Kidney epithelial cell (primary cell): ENCODE measurements at regions not wholly inside any gene's neighbourhood (a gene's known extent, or its start where the extent isn't known, plus 50 kb on each side); places are given as distances from the start of the nearest gene placed in this dataset.

Experiments
- DNase-seq: peaks from one replicate; pipeline ENCODE4 v3.0.0-alpha.2; 2010; ENCODE audit warnings: low read depth
- H3K27me3 ChIP-seq: 2 replicates; pipeline ENCODE4 v1.6.0; 2011; ENCODE audit warnings: low read length; ENCODE audit not compliant: control insufficient read depth, insufficient read depth
- H3K36me3 ChIP-seq: 2 replicates; pipeline ENCODE4 v1.5.1; 2011; ENCODE audit warnings: low read length; ENCODE audit not compliant: control insufficient read depth, insufficient read depth
- H3K4me3 ChIP-seq: 2 replicates; pipeline ENCODE4 v1.5.1; 2011; ENCODE audit warnings: low read depth, mild to moderate bottlenecking, control low read depth, low read length
- TF ChIP-seq, protein P1 (sequence below): IDR thresholded peaks from 2 replicates; pipeline ENCODE4 v1.5.1; 2011; ENCODE audit warnings: mild to moderate bottlenecking, moderate library complexity, low read length, control low read depth, inconsistent platforms; ENCODE audit not compliant: insufficient read depth, poor library complexity, severe bottlenecking

DNA sequence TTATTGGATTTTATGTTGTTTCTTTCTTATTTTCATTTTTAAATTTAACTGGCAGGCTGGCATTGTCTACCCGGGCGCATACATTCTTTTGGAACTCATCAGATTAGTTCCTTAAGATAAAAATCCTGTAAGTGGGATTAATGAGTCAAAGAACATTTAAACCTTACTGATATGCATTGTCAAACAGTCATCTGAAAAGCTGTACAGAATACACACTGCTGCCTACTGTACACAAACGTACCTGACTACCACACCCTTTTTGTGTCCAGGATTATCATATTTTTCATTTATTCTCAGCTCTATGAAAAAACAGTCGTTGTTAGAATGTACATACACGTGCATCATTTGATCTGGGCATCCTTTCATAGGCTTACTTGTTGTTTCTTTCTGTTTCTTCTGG is 358.3 kb downstream of the EFNB2 start:
- no peak overlapping the region for H3K4me3 ChIP-seq
- DNase-seq, result no peak
- TF ChIP-seq, protein P1, sequence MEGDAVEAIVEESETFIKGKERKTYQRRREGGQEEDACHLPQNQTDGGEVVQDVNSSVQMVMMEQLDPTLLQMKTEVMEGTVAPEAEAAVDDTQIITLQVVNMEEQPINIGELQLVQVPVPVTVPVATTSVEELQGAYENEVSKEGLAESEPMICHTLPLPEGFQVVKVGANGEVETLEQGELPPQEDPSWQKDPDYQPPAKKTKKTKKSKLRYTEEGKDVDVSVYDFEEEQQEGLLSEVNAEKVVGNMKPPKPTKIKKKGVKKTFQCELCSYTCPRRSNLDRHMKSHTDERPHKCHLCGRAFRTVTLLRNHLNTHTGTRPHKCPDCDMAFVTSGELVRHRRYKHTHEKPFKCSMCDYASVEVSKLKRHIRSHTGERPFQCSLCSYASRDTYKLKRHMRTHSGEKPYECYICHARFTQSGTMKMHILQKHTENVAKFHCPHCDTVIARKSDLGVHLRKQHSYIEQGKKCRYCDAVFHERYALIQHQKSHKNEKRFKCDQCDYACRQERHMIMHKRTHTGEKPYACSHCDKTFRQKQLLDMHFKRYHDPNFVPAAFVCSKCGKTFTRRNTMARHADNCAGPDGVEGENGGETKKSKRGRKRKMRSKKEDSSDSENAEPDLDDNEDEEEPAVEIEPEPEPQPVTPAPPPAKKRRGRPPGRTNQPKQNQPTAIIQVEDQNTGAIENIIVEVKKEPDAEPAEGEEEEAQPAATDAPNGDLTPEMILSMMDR, result no peak

DNA sequence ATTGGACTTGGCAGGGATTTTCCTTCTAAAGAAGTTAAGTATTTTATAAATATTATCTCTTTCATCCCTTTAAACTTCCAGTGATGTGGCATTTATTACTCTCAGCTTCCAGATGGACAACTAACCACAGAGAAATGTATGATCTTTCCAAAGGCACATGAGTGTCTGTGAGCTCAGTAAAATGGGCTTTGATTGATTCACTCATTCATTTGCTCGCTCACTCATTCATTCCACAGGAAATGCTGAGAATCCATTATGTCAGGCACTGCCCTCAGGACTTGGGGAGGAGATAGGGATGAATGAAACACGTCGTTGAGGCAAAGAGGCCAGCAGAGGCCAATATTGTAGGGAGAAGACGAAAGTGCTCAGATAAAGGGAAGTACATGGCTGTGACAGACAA is 359.3 kb downstream of the EFNB2 start:
- TF ChIP-seq, protein P1, result no peak
- DNase-seq, result no peak
- Histone ChIP-seq H3K36me3 (no peaks in the 10 kb centered on the region), H3K4me3 (no peak overlapping the region), H3K27me3 (no peaks in the 10 kb centered on the region)

More for the DNA sequence above, 358.3 kb downstream of the EFNB2 start:
- Histone ChIP-seq H3K27me3 (no peaks in the 10 kb centered on the region), H3K36me3 (no peaks in the 10 kb centered on the region)

DNA sequence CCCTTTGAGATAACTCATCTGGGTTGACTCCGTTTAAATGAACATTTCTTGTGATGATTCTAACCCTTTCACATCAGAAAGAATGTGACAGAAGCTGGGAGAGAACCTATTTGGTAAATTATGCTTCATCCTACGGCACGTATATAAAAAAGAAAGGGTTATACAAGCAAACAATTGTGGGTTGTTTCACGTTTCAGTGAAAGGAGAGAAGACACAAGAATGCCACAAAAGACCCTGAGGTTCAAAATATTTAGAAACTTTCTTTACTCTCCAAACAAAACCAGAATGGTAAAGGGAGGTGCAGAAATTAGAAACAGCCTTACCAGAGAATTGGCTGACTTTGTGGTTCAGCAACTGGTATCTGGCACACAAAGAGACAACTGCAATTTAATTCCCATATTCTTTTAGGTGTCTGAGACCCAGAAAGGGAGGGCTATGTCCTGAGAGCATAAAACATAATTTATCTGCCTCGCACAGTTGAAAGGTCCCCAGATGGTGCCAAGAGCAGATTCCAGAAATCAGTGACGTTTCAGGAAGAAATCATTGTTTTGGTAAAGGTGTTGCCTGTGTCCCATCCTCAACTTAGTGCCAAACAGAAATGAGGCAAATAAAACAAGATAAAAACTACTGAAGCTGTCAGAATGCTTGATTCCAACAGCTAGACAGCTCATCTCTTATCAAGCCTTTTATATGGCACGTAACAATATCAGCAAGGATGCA is 361.4 kb downstream of the EFNB2 start:
- H3K27me3 ChIP-seq, result no peaks in the 10 kb centered on the region
- DNase-seq, result no peak
- H3K36me3 ChIP-seq, result no peaks in the 10 kb centered on the region
- TF ChIP-seq, protein P1, result no peak
- H3K4me3 ChIP-seq, result no peak overlapping the region

DNA sequence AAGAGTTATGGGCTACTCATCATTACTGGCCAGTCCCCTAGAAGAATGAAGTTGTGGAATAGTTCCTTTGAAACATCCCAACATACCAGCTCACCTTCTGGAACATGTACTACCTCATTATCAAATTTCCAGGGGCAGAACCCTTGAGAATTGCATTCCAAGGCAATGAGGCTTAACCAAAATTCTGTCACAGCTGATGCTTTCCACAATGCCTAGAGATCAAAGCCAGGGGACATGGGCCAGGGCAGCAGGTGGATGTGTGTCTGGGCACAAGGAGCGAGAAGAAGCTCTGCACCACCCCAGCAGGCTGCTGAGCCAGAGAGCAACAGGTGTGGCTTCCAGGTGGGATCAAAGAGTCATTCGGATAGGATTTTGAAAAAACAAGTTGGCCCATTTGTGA is 362.1 kb downstream of the EFNB2 start:
- TF ChIP-seq, protein P1, result no peak
- peak; percentile 85 for DNase-seq
- no peak overlapping the region for H3K4me3 ChIP-seq

DNA sequence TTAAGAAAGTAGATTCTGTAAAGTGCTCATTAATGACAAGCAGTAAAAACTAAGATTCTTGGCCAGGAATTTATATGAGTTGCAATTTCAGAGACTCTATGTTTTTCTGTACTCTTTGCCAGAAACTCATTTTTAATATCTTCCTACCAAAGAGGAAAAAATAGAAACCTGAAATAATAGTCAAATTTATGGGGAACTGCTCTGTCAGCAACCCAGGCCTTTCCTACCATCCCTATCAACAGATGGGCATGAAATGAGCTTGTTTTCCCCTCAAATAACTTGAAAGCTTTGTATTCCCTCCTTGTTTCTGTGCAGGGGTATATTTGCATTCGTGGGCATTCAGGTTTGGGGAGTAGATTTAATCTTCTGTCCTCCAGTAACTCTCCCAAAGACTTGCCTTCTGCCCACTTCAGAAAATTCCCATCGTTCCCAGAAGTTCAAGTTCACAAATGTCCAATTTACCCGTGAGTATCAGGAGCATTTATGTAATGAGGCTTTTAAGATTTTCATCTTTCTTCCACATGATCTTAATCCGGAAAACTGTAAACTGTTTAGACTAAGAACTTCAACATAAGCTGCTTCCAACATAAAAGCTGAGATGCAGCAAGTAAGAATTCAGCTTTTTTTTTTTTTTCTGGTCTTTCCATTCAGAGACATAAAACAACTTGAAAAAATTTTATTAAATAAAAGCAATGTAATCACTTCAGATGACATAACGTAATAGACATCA is 363.1 kb downstream of the EFNB2 start:
- H3K36me3 ChIP-seq, result no peaks in the 10 kb centered on the region
- no peak for DNase-seq
- TF ChIP-seq, protein P1, result no peak
- no peak overlapping the region for H3K4me3 ChIP-seq
- H3K27me3 ChIP-seq, result no peaks in the 10 kb centered on the region

More for the DNA sequence above, 362.1 kb downstream of the EFNB2 start:
- H3K27me3 ChIP-seq, result no peaks in the 10 kb centered on the region
- no peaks in the 10 kb centered on the region for H3K36me3 ChIP-seq
